ENCODE measurements at regions not wholly inside any gene's neighbourhood (a gene's known extent, or its start where the extent isn't known, plus 50 kb on each side); places are given as distances from the start of the nearest gene placed in this dataset.
"Not testable (repeated sequence)": the region's sequence is repeated elsewhere in the genome, so short reads cannot be mapped to it uniquely, and the experiment has no call there.

DNA sequence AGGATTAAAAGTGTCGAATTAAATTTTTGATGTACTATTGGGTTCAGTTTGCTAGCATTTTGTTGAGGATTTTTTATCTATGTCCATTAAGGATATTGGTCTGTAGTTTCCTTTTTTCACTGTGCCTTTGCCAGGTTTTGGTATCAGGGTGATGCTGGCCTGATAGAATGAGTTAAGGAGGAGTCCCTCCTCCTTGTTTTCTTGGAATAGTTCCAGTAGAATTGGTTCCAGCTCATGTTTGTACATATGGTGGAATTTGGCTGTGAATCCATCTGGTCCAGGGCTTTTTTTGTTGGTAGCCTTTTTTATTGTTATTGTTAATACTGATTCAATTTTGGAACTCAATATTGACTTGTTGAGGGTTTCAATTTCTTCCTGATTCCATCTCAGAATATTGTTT lies 141.8 kb downstream of the SIM1 start:
- Histone ChIP-seq H3K27ac (no peak overlapping the region), H3K4me3 (no peak overlapping the region)

DNA sequence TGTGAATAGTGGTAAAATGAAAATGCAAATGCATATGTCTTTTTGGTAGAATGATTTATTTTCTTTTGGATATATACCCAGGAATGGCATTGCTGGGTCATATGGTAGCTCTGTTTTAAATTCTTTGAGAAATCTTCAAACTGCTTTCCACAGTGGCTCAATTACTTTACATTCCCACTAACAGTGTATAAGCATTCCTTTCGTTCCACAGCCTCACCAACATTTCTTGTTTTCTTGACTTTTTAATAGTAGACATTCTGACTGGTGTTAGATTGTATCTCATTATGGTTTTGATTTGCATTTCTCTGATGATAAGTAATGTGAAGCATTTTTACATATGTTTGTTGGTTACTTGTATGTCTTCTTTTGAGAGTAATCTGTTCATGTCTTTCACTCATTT lies 144.0 kb downstream of the SIM1 start:
- Histone ChIP-seq H3K4me3 (no peak overlapping the region), H3K27ac (no peak overlapping the region)

DNA sequence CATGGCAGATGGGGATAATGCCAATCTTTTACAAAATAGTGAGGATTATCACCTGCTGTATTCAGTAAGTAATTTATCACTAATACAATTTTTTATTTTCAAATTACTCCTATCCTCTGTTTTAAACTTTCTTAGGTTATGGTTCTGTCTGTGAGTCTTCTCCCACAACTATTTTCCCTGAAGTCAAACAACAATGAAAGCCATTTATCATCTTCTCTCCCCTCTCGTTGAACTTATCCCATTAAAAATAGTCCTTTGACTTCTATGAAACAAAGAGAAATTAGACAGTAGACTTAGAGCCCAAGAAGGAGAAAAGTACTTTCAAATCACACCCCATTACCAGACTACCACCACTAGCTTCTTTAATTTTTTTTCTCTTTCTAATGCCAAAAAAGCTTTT lies 147.7 kb downstream of the SIM1 start:
- Histone ChIP-seq H3K4me3 (no peak overlapping the region), H3K27ac (no peak overlapping the region)

DNA sequence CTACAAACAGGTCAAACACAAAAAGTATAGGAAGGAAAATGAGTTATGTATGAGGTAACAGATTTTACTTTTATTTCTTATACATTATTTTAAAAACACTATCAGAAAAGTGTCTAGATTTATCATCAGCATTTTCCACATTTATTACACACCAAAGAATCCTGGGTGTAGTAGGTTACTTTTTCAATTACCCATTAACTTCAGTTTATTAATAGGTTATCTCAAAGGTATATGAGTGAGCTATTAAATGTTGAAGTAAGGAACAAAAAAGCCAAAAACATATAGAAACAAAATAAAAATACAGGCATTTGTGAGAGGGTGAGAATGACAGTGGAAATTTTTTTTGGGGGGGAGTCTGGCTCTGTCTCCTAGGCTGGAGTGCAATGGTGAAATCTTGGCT lies 150.5 kb downstream of the SIM1 start:
- H3K4me3 ChIP-seq = no peak overlapping the region
- no peak overlapping the region for H3K27ac ChIP-seq

DNA sequence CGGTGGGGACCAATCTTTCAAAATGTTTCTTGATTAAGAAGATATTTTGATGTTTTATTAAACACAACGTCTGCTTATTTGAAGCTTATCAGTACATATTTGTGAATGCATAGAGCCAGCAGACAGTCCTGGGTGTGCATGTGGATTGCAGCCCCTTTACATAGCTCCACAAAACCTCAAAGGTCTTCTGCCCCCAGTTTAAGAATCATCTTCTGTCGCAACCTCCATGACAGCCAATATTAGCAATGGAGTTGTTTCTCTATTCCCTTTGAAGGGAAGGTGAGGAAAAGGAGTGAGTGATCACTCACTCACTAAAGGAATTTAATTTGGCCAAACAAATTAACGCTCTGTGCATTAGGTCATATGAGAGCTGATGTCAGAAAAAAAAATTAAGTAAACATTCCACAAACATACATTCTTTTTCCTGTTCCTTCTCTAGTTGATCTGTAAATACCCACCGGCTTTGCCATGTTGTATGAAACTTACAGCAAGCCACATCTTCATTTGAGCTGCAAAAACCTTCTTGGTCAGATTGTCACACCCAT lies 152.9 kb downstream of the SIM1 start:
- H3K4me3 ChIP-seq = no peak overlapping the region

DNA sequence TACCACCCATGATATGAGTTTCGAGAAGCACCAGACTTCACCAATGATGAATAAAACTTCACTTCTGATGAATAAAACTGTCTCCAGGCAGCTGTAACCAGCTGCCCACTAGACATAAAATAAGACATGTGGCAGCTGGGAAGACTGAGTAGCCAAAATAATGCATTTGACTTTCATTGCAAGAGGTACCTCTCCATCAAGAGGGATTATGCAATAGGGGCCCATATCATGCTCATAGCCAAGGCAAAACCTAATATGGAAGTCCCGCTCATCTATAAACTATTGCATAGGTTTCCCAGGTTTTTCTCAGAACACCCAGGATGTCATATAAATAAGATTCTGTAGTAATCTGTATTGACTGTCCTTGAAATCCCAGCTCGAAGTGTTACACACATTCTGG lies 155.5 kb downstream of the SIM1 start:
- Histone ChIP-seq H3K4me3 (no peak overlapping the region), H3K27ac (no peak overlapping the region)

More for the DNA sequence above, 152.9 kb downstream of the SIM1 start:
- H3K27ac ChIP-seq = no peak overlapping the region

DNA sequence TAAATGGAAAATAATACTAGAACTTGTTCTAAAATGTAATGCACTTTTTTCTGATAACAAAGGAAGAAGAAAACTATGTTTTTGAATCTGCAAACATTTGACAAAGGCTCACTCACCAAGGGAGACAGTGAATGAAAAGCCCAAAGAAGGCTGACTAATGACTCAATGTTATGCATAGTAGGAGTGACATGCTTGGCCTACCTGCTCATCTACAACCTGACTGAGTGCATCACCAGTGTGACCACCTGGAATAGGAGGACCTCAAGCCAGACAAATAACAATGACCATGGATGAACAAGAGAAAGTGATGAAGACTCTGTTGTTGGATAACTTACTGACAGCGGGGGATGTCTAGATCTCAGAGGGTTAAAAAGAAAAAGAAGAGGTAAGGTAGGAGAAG lies 157.2 kb downstream of the SIM1 start:
- Histone ChIP-seq H3K4me3 (no peak overlapping the region), H3K27ac (no peak overlapping the region)

DNA sequence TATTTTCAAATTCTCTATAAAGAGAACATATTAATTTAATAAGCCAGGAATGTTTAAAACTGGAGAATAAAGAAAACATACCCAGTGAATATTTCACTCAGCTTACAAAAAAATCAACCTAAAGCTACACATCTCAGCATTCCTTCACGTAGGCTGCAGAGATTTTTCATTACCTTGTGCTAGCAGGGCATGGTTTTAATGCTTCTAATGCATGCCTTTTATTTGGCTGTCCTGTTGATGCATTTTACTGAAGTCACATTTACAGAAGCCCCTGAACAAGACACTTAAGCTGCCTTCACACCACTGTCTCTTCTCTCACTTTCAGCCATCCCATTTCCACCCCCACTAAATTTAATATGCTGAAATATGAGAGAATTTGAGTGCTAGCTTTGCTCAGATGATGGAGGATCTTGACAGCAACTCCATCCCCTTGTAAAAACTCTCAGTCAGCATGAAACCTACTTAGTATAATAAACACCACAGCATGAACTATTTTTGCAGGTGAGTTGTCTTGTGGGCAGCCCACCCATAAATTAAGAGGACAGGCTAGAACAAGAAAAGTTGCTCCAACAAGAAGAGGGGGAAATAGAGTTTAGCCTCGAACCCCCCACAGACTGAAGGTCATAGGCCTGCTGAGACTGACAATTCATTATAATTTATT lies 159.4 kb downstream of the SIM1 start:
- H3K4me3 ChIP-seq = no peak overlapping the region
- no peak overlapping the region for H3K27ac ChIP-seq

DNA sequence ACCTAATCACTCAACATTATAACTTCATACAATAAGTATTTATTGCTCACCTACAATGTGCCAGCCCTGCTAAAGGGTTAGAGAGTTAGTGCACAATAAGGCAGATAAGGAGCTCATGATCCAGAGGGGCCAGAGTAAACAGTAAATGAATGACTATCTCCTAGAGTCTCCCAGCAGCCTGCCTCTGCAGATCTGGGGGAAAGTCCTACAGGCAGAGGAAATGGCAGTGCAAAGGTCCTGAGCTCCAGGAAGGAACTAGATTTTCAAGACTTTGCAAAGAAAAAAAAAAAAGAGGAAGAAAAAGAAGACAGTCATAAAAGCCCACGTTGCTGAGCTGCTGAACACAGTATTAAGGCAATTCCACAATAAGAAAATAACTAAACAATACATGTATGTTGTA lies 160.1 kb downstream of the SIM1 start:
- H3K27ac ChIP-seq = no peak overlapping the region
- no peak overlapping the region for H3K4me3 ChIP-seq

DNA sequence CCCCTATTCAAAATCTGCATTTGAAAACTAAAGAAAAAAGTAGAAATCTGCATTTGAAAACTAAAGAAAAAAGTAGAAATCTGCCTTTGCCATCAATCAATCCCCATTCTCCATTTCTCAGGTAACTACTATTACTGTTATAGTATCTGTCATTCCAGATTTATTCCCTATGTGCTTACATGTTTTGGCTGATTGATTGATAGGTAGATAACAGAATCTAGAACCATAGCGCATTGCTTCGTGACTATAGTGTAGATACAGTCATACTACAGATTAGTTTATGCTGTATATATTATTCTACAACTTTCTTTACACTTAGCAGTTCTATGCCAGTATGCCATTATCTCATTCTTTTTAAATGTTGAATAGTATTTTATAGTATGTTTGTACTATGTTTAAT lies 163.0 kb downstream of the SIM1 start:
- no peak overlapping the region for H3K27ac ChIP-seq
- H3K4me3 ChIP-seq = no peak overlapping the region

DNA sequence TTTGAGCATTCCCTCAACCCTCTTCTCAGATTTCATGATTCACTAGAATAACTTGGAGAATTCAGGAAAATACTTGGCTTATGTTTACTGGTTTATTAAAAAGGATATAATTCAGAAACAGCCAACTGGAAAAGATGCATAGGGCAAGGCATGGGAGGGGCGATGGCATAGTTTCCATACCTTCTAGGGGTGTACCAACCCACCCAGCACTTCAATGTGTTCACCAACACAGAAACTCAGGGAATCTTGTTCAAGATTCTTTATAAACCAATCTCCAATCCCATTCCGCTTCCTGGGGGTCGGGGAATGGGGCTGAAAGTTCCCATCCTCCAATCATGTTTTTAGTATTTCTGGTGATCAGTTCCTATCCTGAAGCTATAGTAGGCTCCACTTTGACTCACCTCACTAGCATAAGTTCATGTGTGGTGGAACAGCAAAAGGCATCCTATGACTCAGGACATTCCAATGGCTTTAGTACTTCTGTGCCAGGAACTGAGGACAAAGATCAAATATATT lies 164.4 kb downstream of the SIM1 start:
- Histone ChIP-seq H3K27ac (no peak overlapping the region), H3K4me3 (no peak overlapping the region)

DNA sequence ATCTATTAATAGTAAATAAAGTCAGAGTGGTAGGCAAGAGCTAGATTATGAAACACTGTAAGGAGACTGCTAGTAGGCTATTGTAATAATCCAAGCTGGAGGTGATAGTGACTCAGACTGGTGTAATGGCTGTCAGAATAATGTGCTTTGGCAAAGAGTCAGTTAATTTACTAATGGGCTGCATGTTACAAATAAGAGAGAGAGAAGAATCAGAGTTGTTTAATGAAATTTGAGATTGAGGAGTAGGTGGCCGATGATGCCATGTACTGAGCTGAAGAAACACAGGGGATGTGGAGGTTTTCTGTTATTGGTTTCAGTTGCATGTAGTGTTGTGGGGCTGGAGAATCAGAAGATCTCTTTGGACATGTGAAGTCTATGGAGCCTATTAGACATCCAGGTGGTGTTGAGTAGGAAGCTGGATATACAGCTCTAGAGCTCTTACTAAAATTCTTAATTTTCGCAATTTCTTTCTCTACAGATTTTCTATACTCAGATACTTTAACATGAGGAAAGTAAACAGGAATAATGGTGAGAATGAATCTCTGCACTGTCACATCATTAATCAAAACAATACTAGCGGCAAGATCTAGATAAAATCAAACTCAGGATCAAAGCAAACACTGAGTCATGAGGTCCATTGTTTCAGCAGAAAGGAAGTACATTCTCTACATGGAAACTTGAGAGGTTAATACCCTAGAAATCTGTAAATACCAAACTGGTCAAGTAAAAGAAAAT lies 167.7 kb downstream of the SIM1 start:
- Histone ChIP-seq H3K27ac (peak overlapping the region in 1 of 21 experiments; percentile 7), H3K4me3 (no peak overlapping the region)

DNA sequence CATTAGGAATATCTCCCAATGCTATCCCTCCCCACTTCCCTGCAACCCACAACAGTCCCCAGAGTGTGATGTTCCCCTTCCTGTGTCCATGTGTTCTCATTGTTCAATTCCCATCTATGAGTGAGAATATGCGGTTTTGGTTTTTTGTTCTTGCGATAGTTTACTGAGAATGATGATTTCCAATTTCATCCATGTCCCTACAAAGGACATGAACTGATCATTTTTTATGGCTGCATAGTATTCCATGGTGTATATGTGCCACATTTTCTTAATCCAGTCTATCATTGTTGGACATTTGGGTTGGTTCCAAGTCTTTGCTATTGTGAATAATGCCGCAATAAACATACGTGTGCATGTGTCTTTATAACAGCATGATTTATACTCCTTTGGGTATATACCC lies 169.5 kb downstream of the SIM1 start:
- not testable (repeated sequence) for H3K27ac ChIP-seq, H3K4me3 ChIP-seq

DNA sequence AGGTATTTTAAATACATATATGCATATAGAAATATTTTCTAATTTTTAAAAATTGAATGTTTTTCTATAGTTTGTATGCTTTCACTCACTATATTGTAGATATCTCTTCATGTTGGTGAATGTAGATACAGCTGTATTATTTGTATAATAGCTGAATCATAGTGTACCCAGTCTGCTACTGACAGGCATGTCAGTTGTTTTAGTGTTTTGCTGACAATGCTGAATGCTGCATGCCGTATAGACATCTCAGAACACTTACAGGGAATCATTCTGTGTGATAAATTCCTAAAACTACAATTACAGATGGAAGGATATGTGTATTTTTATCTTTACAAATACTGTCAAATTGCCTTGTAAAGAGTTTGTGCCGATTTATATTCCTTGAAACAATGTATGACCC lies 175.4 kb downstream of the SIM1 start:
- H3K27ac ChIP-seq = no peak overlapping the region
- no peak overlapping the region for H3K4me3 ChIP-seq

DNA sequence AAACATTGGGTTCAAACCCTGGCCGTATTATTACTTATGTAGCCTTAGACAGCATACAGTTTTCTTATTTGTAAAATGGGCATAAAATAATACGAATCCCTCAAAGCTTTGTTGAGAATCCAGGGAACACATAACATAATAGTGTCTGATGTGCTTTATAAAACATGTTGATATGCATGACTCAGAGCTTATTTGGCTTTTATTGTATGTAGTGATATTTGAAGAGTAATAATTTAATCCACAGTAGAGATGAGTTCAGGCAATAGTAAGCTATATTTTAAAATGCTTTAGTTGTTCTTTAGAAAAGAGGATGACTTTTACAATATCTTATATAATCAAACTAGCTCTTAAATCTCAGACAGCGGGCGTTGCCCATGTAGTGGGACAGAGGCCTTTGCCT lies 176.4 kb downstream of the SIM1 start:
- H3K4me3 ChIP-seq = no peak overlapping the region
- no peak overlapping the region for H3K27ac ChIP-seq

DNA sequence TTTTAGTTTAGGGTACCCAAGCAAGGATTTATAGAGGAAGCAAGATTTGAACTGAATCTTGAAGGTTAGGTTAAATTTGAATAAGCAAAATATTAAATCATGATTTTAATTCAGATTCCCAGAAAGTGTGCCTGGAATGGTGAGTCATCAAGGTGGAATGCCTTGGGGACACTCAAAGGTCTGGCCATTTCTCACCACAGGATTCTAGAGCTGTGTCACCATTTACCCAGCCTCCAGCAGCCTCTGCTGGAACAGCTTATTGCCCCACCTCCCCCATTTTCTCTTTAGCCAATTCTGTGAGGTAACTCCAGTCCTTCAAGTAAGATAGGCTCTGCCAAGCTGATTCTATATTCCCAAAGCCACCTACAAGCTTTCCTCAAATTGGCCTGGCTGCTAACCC lies 181.4 kb downstream of the SIM1 start:
- Histone ChIP-seq H3K27ac (no peak overlapping the region), H3K4me3 (no peak overlapping the region)

DNA sequence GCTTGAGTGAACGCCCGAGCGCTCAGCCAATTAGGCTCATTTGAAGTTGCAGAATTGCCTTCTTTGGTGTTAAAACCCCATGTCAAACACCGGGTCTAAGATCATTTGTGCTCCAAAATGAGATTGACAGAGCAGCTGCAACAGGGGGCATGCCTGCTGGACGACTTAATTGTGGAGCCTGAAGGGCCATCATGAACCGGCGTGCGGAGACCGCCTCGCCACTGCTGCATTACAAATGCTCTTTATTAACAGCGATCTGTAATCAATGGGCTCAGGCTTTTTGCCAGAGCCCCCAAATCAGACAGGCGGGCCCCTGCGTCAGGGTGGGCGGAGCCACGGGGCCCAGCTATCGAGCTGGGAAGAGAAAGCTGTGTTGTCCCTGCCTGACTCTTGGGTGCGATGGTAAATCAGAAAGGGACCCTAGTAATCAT lies 183.2 kb downstream of the SIM1 start:
- Histone ChIP-seq H3K4me3 (peak overlapping the region in 3 of 7 experiments; percentile 7 to 12 (median 8)), H3K27ac (no peak overlapping the region)

DNA sequence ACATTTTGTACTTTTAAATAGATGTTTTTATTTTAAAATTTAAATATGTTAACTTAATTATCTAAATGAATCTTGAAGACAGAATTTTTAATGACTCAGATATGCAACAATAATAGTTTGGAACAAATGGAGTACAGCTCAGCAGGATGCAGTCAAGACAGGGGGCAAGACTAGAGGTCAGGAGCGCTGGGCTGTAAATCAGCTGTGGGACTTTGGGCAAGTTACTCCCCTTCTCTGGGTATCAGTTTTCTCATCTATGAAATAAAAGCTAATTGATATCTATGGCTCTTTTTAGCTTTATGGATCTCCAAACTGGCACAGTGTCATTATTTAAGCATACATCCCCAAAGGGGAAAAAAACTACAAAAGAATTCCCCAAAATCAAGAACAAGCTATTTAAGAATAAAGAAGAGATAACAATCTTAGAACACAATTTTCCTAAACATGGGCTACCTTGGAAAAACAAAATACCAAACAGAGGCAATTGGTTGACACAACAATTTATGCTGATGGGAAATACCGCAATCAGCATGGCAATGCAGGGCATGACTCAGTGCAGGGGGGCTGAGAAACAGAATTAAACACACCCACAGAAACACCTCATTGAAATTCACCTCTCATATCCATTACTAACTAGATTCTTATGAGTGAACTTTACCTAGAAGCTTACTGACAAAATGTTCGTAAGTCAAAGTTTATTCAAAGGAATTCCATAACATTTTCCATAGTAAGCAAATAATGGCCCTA lies 188.2 kb downstream of the SIM1 start:
- H3K4me3 ChIP-seq = no peak overlapping the region

DNA sequence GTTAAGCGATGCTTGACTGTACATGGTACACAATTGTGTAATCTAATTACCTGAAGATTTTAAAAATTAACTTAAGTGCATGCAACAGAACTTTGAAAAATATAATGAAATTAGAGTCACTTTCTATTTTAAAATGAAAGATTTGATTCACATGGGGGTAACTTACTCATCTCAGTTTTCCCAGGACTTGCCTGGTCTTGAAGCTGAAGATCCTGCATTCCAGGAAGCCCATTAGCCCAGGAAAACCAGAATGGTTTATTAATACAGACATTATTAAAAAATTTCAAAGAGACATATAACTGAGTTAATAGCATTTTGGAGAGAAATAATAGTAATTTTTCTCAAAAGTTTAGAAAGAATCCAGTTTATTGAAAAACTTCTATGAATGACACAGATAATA lies 190.6 kb downstream of the SIM1 start:
- Histone ChIP-seq H3K4me3 (no peak overlapping the region), H3K27ac (no peak overlapping the region)

More for the DNA sequence above, 188.2 kb downstream of the SIM1 start:
- no peak overlapping the region for H3K27ac ChIP-seq

DNA sequence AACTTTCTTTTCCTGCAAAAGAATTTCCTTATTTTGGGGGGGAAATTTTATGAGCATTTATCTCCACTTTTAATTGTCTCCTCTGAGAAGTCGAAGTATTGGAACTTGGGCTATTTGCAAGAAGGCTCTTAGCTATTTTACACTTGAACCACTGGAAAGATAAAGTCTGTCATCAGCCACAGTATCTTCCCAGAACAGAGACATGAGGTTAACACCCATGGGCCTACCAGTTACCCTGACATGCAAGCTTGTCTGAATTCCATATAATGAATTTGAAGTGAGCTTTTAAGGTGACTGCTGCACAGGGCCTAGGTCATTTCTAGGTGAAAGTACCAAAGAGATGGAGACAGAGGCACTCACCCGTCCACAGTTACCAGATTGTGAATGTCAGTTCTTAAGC lies 193.1 kb downstream of the SIM1 start:
- Histone ChIP-seq H3K4me3 (no peak overlapping the region), H3K27ac (no peak overlapping the region)

DNA sequence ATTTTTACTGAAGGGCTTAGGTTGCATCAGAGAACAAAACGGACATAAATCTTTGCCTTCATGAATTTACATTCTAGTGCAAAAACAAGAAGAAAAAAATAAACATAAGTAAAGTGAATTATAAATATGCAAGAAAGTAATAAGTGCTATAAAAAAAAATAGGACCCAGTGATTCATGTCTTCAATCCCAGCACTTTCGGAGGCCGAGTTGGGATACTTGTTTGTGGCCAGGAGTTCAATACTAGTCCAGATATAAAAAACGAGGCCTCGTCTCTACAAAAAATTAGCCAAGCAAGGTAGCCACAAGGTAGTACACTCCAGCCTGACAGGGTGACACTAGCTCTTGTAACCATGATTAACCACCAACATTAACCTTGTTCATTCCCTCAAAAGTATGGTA lies 193.5 kb downstream of the SIM1 start:
- H3K4me3 ChIP-seq = no peak overlapping the region
- H3K27ac ChIP-seq = no peak overlapping the region

All from skin epidermis (tissue), 12 donors.